ENCODE measurements at regions not wholly inside any gene's neighbourhood (a gene's known extent, or its start where the extent isn't known, plus 50 kb on each side); places are given as distances from the start of the nearest gene placed in this dataset.
"Not testable (repeated sequence)": the region's sequence is repeated elsewhere in the genome, so short reads cannot be mapped to it uniquely, and the experiment has no call there.

DNA sequence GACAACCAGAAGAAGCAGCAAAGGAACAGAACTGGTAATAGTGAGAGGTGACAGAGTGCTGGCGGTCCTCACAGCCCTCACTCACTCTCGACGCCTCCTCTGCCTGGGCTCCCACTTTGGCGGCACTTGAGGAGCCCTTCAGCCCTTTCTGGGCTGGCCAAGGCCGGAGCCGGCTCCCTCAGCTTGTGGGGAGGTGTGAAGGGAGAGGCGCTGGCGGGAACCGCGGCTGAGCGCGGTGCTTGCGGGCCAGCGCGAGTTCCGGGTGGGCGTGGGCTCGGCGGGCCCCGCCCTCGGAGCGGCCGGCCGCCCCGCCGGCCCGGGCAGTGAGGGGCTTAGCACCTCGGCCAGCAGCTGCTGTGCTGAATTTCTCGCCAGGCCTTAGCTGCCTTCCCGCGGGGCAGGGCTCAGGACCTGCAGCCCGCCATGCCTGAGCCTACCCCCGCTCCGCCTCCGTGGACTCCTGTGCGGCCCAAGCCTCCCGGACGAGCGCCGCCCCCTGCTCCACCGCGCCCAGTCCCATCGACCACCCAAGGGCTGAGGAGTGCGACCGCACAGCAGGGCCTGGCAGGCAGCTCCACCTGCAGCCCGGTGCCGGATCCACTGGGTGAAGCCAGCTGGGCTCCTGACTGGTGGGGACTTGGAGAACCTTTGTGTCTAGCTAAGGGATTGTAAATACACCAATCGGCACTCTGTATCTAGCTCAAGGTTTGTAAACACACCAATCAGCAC, 366.0 kb downstream of the DNAH5 start:
- H2BK20ac ChIP-seq (ENCODE audit: low read length); H3K23me2 ChIP-seq (ENCODE audit: low read depth, low read length); H3K56ac ChIP-seq (replicated peaks; ENCODE audit: insufficient read length, low read depth, low read length); H2BK120ac ChIP-seq (replicated peaks; ENCODE audit: low read depth, low read length); H3K4me3 ChIP-seq (ENCODE audit: extremely low read depth in 1 of 4, insufficient read depth in 2 of 4, low read depth in 3 of 4, low read length in 4 of 4); DNase-seq (ENCODE audit: low read depth in 1 of 2, low spot score in 2 of 2); H3K18ac ChIP-seq (ENCODE audit: extremely low read depth, low read length); H3K79me1 ChIP-seq (ENCODE audit: low read depth, low read length); H3K23ac ChIP-seq (ENCODE audit: insufficient read length); H3K27ac ChIP-seq (ENCODE audit: low read depth, low read length); H3K79me2 ChIP-seq (ENCODE audit: control insufficient read depth in 1 of 2, insufficient read depth in 2 of 2, low read length in 2 of 2); H3K14ac ChIP-seq (ENCODE audit: insufficient read length); H3K4ac ChIP-seq (replicated peaks; ENCODE audit: insufficient read length, low read depth, low read length); H2BK5ac ChIP-seq (ENCODE audit: low read depth, low read length); H4K8ac ChIP-seq (ENCODE audit: extremely low read depth, insufficient read depth, low read length); H3K9me3 ChIP-seq (ENCODE audit: insufficient read depth in 2 of 2, low read depth in 1 of 2, low read length in 1 of 2); H3K4me2 ChIP-seq (ENCODE audit: insufficient read depth in 1 of 2, low read depth in 2 of 2, low read length in 2 of 2); H2BK12ac ChIP-seq (ENCODE audit: low read depth, low read length); H2AK5ac ChIP-seq (ENCODE audit: low read depth, low read length); H4K91ac ChIP-seq (replicated peaks; ENCODE audit: insufficient read length, low read length); POLR2A ChIA-PET (ENCODE audit: partially characterized antibody); H3K9ac ChIP-seq (replicated peaks in 1 of 4; ENCODE audit: extremely low read depth in 1 of 4, low read depth in 3 of 4, low read length in 3 of 4); H4K5ac ChIP-seq (ENCODE audit: insufficient read length, low read depth, low read length); H4K20me1 ChIP-seq (replicated peaks in 1 of 2; ENCODE audit: control insufficient read depth in 1 of 2, insufficient read depth in 2 of 2, low read length in 2 of 2); FAIRE-seq; H2AFZ ChIP-seq (ENCODE audit: low read length); H3K27me3 ChIP-seq (replicated peaks in 1 of 4; ENCODE audit: control insufficient read depth in 3 of 4, extremely low read depth in 1 of 4, insufficient read depth in 3 of 4, low read length in 3 of 4); H3K4me1 ChIP-seq (replicated peaks in 1 of 4; ENCODE audit: control insufficient read depth in 3 of 4, insufficient read depth in 4 of 4, low read length in 3 of 4); H2BK15ac ChIP-seq (ENCODE audit: low read length); H3K36me3 ChIP-seq (ENCODE audit: control insufficient read depth in 2 of 4, insufficient read depth in 4 of 4, low read length in 3 of 4): not testable (repeated sequence)
- TF ChIP-seq, protein P1, sequence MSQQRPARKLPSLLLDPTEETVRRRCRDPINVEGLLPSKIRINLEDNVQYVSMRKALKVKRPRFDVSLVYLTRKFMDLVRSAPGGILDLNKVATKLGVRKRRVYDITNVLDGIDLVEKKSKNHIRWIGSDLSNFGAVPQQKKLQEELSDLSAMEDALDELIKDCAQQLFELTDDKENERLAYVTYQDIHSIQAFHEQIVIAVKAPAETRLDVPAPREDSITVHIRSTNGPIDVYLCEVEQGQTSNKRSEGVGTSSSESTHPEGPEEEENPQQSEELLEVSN (IDR thresholded peaks at IDR 0.05) = peak; percentile 29; the same call in 1 of the 2 replicates
- 98% methylated on average over 18 of the region's 48 CpGs; no CpG with 5 or more reads in 1 of the 2 experiments for WGBS, 2 experiments (ENCODE audit: extremely low coverage in 1 of 2, insufficient coverage in 1 of 2, insufficient read length in 1 of 2, insufficient replicate concordance in 2 of 2, low coverage in 1 of 2, low lambda C conversion rate in 2 of 2, missing lambda C conversion rate in 1 of 2)
- CTCF ChIA-PET (ENCODE audit: partially characterized antibody) = interaction anchor here (1.9 kb wide), 1 partner anchor 34 kb away, joined by 4 read pairs; no protein-coding TSS in a partner anchor

Measured in H1 (cell line).